ENCODE measurements at regions not wholly inside any gene's neighbourhood (a gene's known extent, or its start where the extent isn't known, plus 50 kb on each side); places are given as distances from the start of the nearest gene placed in this dataset.

DNA sequence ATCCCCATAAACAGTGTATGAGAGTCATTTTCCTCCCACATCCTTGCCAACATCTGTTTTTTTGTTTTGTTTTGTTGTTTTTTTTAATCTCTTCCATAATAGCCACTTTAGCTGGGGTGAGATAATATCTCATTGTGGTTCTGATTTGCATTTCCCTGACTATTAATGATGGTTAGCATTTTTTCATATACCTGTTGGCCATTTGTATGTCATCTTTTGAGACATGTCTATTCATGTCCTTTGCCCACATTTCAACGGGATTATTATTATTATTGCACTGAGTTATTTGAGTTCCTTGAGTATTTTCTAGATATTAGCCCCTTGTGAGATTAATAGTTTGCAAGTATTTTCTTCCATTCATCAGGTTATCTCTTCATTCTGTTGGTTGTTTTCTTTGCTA is 223.3 kb downstream of the LPIN1 start:
- Histone ChIP-seq H3K4me3 (ENCODE audit: low read depth in 1 of 5, low read length in 5 of 5) (no peak overlapping the region), H3K27ac (ENCODE audit: low read depth, low read length) (no peak overlapping the region), H3K9ac (ENCODE audit: low read length in 5 of 5) (no peak overlapping the region), H3K4me1 (ENCODE audit: control insufficient read depth in 5 of 5, insufficient read depth in 5 of 5, low read length in 5 of 5) (peaks cover 0 to 8% (median 7%) of the 10 kb centered on the region in 5 donors), H3K9me3 (ENCODE audit: control insufficient read depth in 5 of 5, low read length in 5 of 5) (peaks cover 9 to 22% (median 15%) of the 10 kb centered on the region in 5 donors), H3K27me3 (ENCODE audit: control insufficient read depth in 5 of 5, insufficient read depth in 4 of 5, low read length in 5 of 5) (peaks cover 0 to 7% (median 0%) of the 10 kb centered on the region in 5 donors), H3K36me3 (ENCODE audit: control insufficient read depth in 5 of 5, insufficient read depth in 5 of 5, low read length in 5 of 5) (no peaks in the 10 kb centered on the region)

DNA sequence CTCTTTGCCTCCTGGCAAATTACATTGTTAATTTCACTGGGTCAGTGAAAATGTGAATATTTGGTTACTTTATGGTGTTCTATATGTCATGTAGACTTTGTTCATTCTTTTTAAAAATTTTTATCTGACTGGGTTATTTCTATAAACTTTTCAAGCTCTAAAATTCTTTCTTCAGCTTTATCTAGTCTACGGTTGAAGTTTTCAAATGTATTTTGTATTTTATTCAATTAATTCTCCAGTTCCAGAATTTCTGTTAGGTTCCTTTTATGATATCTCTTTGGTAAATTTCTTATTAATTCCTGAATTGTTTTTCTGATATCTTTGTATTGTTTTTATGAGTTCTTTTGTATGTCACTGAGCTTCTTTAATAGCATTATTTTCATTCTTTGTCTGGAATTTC is 228.1 kb downstream of the LPIN1 start:
- Histone ChIP-seq H3K36me3 (ENCODE audit: control insufficient read depth in 5 of 5, insufficient read depth in 5 of 5, low read length in 5 of 5) (no peaks in the 10 kb centered on the region), H3K4me3 (ENCODE audit: low read depth in 1 of 5, low read length in 5 of 5) (no peak overlapping the region), H3K9me3 (ENCODE audit: control insufficient read depth in 5 of 5, low read length in 5 of 5) (peaks cover 11 to 23% (median 20%) of the 10 kb centered on the region in 5 donors), H3K9ac (ENCODE audit: low read length in 5 of 5) (no peak overlapping the region), H3K4me1 (ENCODE audit: control insufficient read depth in 5 of 5, insufficient read depth in 5 of 5, low read length in 5 of 5) (no peaks in the 10 kb centered on the region), H3K27ac (ENCODE audit: low read depth, low read length) (no peak overlapping the region), H3K27me3 (ENCODE audit: control insufficient read depth in 5 of 5, insufficient read depth in 4 of 5, low read length in 5 of 5) (peaks cover 0 to 4% (median 0%) of the 10 kb centered on the region in 5 donors)

DNA sequence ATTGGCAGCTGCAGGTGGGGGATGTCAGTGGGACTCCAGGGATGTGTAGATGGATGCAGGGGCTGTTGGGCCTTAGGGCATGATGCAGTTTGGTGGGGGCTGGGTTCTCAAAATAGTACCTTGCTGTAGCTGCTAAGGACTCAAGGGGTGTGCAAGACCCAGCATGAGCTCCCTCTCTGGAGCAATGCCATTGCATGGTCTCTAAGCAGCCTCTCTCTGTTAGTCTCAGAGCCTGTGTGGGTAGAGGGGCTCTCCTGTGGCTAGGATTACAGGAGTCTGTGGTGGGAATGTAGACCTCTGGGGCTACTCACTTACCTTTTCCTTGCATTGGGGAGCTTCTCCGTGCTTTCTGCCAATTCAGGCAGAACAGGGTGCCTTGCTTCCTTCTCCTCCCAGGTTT is 228.9 kb downstream of the LPIN1 start:
- Histone ChIP-seq H3K36me3 (ENCODE audit: control insufficient read depth in 5 of 5, insufficient read depth in 5 of 5, low read length in 5 of 5) (no peaks in the 10 kb centered on the region), H3K9ac (ENCODE audit: low read length in 5 of 5) (no peak overlapping the region), H3K4me1 (ENCODE audit: control insufficient read depth in 5 of 5, insufficient read depth in 5 of 5, low read length in 5 of 5) (no peaks in the 10 kb centered on the region), H3K27me3 (ENCODE audit: control insufficient read depth in 5 of 5, insufficient read depth in 4 of 5, low read length in 5 of 5) (peaks cover 0 to 4% (median 0%) of the 10 kb centered on the region in 5 donors), H3K4me3 (ENCODE audit: low read depth in 1 of 5, low read length in 5 of 5) (no peak overlapping the region), H3K9me3 (ENCODE audit: control insufficient read depth in 5 of 5, low read length in 5 of 5) (peaks cover 11 to 23% (median 20%) of the 10 kb centered on the region in 5 donors), H3K27ac (ENCODE audit: low read depth, low read length) (no peak overlapping the region)

DNA sequence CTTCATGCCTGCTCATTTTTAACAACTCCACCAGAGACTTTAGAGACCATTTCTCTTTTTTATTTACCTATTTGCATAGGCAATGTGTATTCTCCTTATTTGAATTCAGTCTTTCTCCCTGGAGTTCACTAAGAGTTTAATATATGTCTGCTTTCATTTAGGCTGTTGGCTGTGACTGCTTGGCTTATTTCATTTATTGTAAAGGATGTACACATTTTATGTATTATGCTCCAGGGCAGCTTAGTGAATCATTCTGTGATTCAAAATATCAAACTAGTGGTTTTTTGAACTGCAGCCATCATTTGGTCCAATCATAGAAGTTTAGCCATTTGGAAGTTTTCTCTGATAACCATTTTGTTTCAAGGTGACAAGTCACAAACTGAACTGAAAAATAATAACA is 229.6 kb downstream of the LPIN1 start:
- Histone ChIP-seq H3K4me1 (ENCODE audit: control insufficient read depth in 5 of 5, insufficient read depth in 5 of 5, low read length in 5 of 5) (no peaks in the 10 kb centered on the region), H3K9ac (ENCODE audit: low read length in 5 of 5) (no peak overlapping the region), H3K36me3 (ENCODE audit: control insufficient read depth in 5 of 5, insufficient read depth in 5 of 5, low read length in 5 of 5) (no peaks in the 10 kb centered on the region), H3K27ac (ENCODE audit: low read depth, low read length) (no peak overlapping the region), H3K4me3 (ENCODE audit: low read depth in 1 of 5, low read length in 5 of 5) (no peak overlapping the region), H3K9me3 (ENCODE audit: control insufficient read depth in 5 of 5, low read length in 5 of 5) (peaks cover 9 to 23% (median 15%) of the 10 kb centered on the region in 5 donors), H3K27me3 (ENCODE audit: control insufficient read depth in 5 of 5, insufficient read depth in 4 of 5, low read length in 5 of 5) (peaks cover 0 to 4% (median 0%) of the 10 kb centered on the region in 5 donors)

DNA sequence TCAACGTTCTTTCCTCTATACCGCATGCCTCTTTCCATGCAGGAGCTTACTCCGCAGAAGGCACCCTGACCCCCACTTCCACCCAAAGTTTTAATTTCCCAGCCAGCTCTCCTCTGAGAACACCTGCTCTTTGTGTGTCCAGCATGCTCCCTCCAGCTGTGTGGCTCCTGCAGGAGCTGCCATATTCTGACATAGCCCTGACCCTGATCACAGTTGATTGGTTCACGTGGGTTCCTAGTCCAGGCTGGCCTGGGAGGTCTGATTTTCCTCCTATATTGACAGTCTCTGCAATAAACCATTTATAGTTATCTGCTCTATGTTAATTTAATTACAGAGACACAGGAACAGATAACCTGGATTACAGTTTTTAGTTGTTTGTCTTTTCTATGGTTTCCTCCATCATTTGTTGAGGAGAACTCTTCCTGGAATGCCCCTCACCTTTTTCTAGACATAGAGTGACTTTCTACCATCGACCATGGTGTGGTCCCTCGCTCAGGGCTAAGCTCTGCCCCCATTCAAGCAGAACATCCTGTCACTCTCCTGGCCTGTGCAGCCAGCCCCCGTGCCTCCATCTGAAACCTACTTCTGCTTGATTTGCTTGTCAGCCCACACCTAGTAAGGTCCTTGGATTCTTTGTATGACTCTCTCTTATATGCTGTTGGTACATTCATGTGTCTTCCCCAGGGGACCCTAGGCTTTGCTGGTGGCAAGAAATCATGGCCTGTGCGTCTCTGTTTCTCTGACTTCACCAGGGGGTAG is 231.5 kb downstream of the LPIN1 start:
- H3K27ac ChIP-seq (ENCODE audit: low read depth, low read length), result no peak overlapping the region
- no peak overlapping the region for H3K9ac ChIP-seq (ENCODE audit: low read length in 5 of 5)
- H3K27me3 ChIP-seq (ENCODE audit: control insufficient read depth in 5 of 5, insufficient read depth in 4 of 5, low read length in 5 of 5), result peaks cover 0 to 4% (median 0%) of the 10 kb centered on the region in 5 donors
- H3K36me3 ChIP-seq (ENCODE audit: control insufficient read depth in 5 of 5, insufficient read depth in 5 of 5, low read length in 5 of 5), result no peaks in the 10 kb centered on the region
- H3K4me3 ChIP-seq (ENCODE audit: low read depth in 1 of 5, low read length in 5 of 5), result no peak overlapping the region
- H3K4me1 ChIP-seq (ENCODE audit: control insufficient read depth in 5 of 5, insufficient read depth in 5 of 5, low read length in 5 of 5), result no peaks in the 10 kb centered on the region
- H3K9me3 ChIP-seq (ENCODE audit: control insufficient read depth in 5 of 5, low read length in 5 of 5), result peaks cover 11 to 23% (median 19%) of the 10 kb centered on the region in 5 donors

DNA sequence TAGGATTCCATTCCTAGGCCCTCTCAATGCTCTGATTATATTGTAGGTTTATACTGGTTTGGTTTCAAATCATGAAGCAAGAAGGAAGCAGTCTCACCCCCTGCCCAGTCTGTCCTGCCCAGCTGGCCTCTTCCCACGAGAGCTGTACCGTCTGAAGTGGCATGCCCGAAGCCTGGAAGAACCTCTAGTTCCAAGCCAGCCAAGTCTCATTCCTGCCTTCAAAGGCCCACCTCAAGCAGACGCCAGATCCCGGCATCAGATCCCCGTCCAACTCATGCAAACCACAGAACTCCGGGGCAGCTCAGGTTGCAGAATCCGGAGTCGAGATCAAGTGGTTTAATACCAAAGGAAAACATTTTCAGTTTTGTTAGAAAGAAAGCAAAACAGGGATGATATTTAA is 234.4 kb downstream of the LPIN1 start:
- peaks cover 0 to 7% (median 4%) of the 10 kb centered on the region in 5 donors for H3K9me3 ChIP-seq (ENCODE audit: control insufficient read depth in 5 of 5, low read length in 5 of 5)
- H3K4me1 ChIP-seq (ENCODE audit: control insufficient read depth in 5 of 5, insufficient read depth in 5 of 5, low read length in 5 of 5), result no peaks in the 10 kb centered on the region
- no peaks in the 10 kb centered on the region for H3K36me3 ChIP-seq (ENCODE audit: control insufficient read depth in 5 of 5, insufficient read depth in 5 of 5, low read length in 5 of 5)
- no peak overlapping the region for H3K4me3 ChIP-seq (ENCODE audit: low read depth in 1 of 5, low read length in 5 of 5)
- peaks cover 0 to 12% (median 0%) of the 10 kb centered on the region in 5 donors for H3K27me3 ChIP-seq (ENCODE audit: control insufficient read depth in 5 of 5, insufficient read depth in 4 of 5, low read length in 5 of 5)
- no peak overlapping the region for H3K9ac ChIP-seq (ENCODE audit: low read length in 5 of 5)
- no peak overlapping the region for H3K27ac ChIP-seq (ENCODE audit: low read depth, low read length)

DNA sequence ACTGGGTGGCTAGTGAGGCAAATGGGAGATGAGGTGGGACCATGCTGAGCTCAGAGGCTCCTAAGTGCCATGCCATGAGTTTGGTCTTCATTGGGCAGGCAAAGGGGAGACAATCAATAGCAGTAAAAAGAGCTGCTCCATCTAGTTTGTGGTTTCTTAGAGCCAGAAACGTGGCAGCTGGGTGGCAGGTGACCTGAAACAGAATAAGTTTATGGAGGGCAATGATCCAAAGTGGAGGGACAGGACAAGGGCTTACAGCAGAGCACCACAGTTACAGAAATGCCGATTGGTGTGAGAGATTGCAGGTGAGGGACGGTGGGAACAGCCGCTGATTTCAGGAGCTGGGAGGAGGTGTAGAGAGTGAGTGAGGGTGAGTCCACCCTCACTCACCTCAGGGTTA is 237.0 kb downstream of the LPIN1 start:
- H3K9ac ChIP-seq (ENCODE audit: low read length in 5 of 5), result no peak overlapping the region
- no peaks in the 10 kb centered on the region for H3K36me3 ChIP-seq (ENCODE audit: control insufficient read depth in 5 of 5, insufficient read depth in 5 of 5, low read length in 5 of 5)
- no peaks in the 10 kb centered on the region for H3K4me1 ChIP-seq (ENCODE audit: control insufficient read depth in 5 of 5, insufficient read depth in 5 of 5, low read length in 5 of 5)
- peaks cover 0 to 7% (median 4%) of the 10 kb centered on the region in 5 donors for H3K9me3 ChIP-seq (ENCODE audit: control insufficient read depth in 5 of 5, low read length in 5 of 5)
- no peak overlapping the region for H3K27ac ChIP-seq (ENCODE audit: low read depth, low read length)
- H3K27me3 ChIP-seq (ENCODE audit: control insufficient read depth in 5 of 5, insufficient read depth in 4 of 5, low read length in 5 of 5), result peaks cover 0 to 12% (median 0%) of the 10 kb centered on the region in 5 donors
- H3K4me3 ChIP-seq (ENCODE audit: low read depth in 1 of 5, low read length in 5 of 5), result no peak overlapping the region

DNA sequence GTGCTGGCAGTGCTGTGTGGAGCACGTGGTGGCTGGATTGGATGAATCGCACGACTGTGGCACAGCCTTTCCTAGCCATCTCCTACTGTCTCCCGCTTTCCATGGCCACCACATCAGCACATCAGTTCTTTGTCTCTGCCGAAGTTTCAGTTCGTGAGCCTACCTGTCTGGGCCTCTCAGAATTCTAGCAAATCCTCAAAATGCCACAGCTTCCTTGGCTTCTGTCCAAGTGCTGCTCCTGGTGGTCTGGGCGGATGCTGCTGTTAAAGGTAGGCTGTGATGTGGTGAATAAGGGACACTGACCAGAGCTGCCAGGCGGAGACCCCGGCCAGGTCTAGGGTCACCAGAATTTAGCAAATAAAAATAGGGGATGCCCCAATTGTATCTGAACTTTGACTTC is 237.4 kb downstream of the LPIN1 start:
- peaks cover 0 to 12% (median 0%) of the 10 kb centered on the region in 5 donors for H3K27me3 ChIP-seq (ENCODE audit: control insufficient read depth in 5 of 5, insufficient read depth in 4 of 5, low read length in 5 of 5)
- H3K4me1 ChIP-seq (ENCODE audit: control insufficient read depth in 5 of 5, insufficient read depth in 5 of 5, low read length in 5 of 5), result peaks cover 0 to 3% (median 0%) of the 10 kb centered on the region in 5 donors
- no peak overlapping the region for H3K27ac ChIP-seq (ENCODE audit: low read depth, low read length)
- H3K9me3 ChIP-seq (ENCODE audit: control insufficient read depth in 5 of 5, low read length in 5 of 5), result peaks cover 0 to 7% (median 4%) of the 10 kb centered on the region in 5 donors
- no peaks in the 10 kb centered on the region for H3K36me3 ChIP-seq (ENCODE audit: control insufficient read depth in 5 of 5, insufficient read depth in 5 of 5, low read length in 5 of 5)
- H3K4me3 ChIP-seq (ENCODE audit: low read depth in 1 of 5, low read length in 5 of 5), result no peak overlapping the region
- H3K9ac ChIP-seq (ENCODE audit: low read length in 5 of 5), result no peak overlapping the region

DNA sequence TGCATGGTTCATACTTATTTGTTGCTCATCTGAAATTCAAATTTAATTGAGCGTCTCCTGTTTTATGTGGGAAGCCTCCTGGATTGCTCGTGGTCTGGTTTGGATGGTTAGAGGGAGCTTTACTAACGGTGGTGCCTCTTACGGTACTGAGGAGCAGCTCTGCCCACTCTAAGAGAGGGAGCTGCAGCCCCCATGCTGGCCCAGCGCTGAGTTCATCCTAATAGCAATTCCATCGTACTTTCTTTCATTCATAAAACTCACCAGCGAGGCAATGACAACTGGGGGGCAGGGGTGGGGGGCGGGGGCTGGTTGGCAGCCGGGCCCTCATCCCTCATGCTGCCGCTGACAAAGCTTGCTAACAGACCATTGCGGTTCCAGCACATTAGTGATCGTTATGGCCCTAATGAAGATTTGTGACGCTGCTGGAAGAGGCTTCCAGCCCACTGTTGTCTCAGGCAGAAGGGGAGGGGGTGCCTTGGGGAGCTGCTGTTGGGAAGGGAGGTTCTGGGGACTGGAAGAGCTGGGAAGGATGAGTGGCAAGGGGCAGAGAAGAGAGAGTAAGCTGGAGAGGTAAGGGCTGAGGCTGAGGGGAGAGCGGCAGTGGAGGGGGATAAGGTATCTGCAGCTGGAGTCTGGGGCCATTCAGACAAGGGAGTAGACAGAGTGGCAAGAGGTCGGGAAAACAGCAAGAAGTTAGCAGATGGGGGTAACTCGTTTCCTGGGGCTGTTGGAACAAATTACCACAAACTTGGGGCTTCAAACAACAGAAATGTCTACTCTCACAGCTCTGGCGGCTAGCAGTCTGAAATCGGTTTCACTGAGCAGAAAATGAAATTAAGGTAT is 238.1 kb downstream of the LPIN1 start:
- H3K4me3 ChIP-seq (ENCODE audit: low read depth in 1 of 5, low read length in 5 of 5), result no peak overlapping the region
- H3K9me3 ChIP-seq (ENCODE audit: control insufficient read depth in 5 of 5, low read length in 5 of 5), result peaks cover 0 to 7% (median 4%) of the 10 kb centered on the region in 5 donors
- H3K4me1 ChIP-seq (ENCODE audit: control insufficient read depth in 5 of 5, insufficient read depth in 5 of 5, low read length in 5 of 5), result peaks cover 0 to 8% (median 0%) of the 10 kb centered on the region in 5 donors
- no peak overlapping the region for H3K27ac ChIP-seq (ENCODE audit: low read depth, low read length)
- no peak overlapping the region for H3K9ac ChIP-seq (ENCODE audit: low read length in 5 of 5)
- peaks cover 0 to 14% (median 0%) of the 10 kb centered on the region in 5 donors for H3K27me3 ChIP-seq (ENCODE audit: control insufficient read depth in 5 of 5, insufficient read depth in 4 of 5, low read length in 5 of 5)
- no peaks in the 10 kb centered on the region for H3K36me3 ChIP-seq (ENCODE audit: control insufficient read depth in 5 of 5, insufficient read depth in 5 of 5, low read length in 5 of 5)

Data from subcutaneous abdominal adipose tissue (tissue), 5 donors.